H9 (cell line): ENCODE measurements at regions not wholly inside any gene's neighbourhood (a gene's known extent, or its start where the extent isn't known, plus 50 kb on each side); places are given as distances from the start of the nearest gene placed in this dataset.

Experiments
- DNase-seq: peaks from one replicate; pipeline ENCODE4 v3.0.0-alpha.2; 2017
- H2AFZ ChIP-seq: one replicate; pipeline ENCODE4 v1.6.1; 2013; ENCODE audit warnings: mild to moderate bottlenecking, low read length, control low read depth, moderate library complexity
- H2AK5ac ChIP-seq: 2 replicates; pipeline ENCODE4 v1.6.1; 2013; ENCODE audit warnings: low read length, control low read depth, mixed read lengths; ENCODE audit not compliant: insufficient read length
- H2BK120ac ChIP-seq: one replicate; pipeline ENCODE4 v1.6.1; 2013; ENCODE audit warnings: low read depth, mild to moderate bottlenecking, low read length, control low read depth, inconsistent platforms; ENCODE audit not compliant: poor library complexity, severe bottlenecking
- H2BK12ac ChIP-seq: 2 replicates; pipeline ENCODE4 v1.6.1; 2013; ENCODE audit warnings: low read length, control low read depth, mixed read lengths, low read depth; ENCODE audit not compliant: insufficient read length
- H2BK15ac ChIP-seq: 2 replicates; pipeline ENCODE4 v1.6.1; 2013; ENCODE audit warnings: low read depth, low read length, control low read depth
- H2BK20ac ChIP-seq: one replicate; pipeline ENCODE4 v1.6.1; 2013; ENCODE audit warnings: low read depth, mild to moderate bottlenecking, low read length, control low read depth, inconsistent platforms; ENCODE audit not compliant: poor library complexity, severe bottlenecking
- H2BK5ac ChIP-seq: 2 replicates; pipeline ENCODE4 v1.6.1; 2013; ENCODE audit warnings: low read length, control low read depth, mixed read lengths; ENCODE audit not compliant: insufficient read length
- H3K14ac ChIP-seq: 2 replicates; pipeline ENCODE4 v1.6.1; 2013; ENCODE audit warnings: low read length, control low read depth; ENCODE audit not compliant: insufficient read depth
- H3K18ac ChIP-seq: 2 replicates; pipeline ENCODE4 v1.6.1; 2013; ENCODE audit warnings: low read depth, mild to moderate bottlenecking, mixed read lengths, low read length, control low read depth; ENCODE audit not compliant: insufficient read length
- H3K23ac ChIP-seq: 2 replicates; pipeline ENCODE4 v1.6.1; 2013; ENCODE audit warnings: low read length, control low read depth, mixed read lengths, low read depth; ENCODE audit not compliant: insufficient read length
- H3K23me2 ChIP-seq: 2 replicates; pipeline ENCODE4 v1.6.1; 2013; ENCODE audit warnings: low read depth, mild to moderate bottlenecking, mixed read lengths, low read length, control low read depth; ENCODE audit not compliant: insufficient read length, poor library complexity, severe bottlenecking
- H3K27ac ChIP-seq: 2 replicates; pipeline ENCODE4 v1.5.1; 2013; ENCODE audit warnings: low read length, control low read depth, mixed read lengths, low read depth; ENCODE audit not compliant: insufficient read length
- H3K27me3 ChIP-seq: 2 replicates; pipeline ENCODE4 v1.6.1; 2013; ENCODE audit warnings: low read length, control low read depth, inconsistent platforms; ENCODE audit not compliant: insufficient read depth
- H3K4ac ChIP-seq: 2 replicates; pipeline ENCODE4 v1.6.1; 2013; ENCODE audit warnings: low read depth, mild to moderate bottlenecking, control low read depth, inconsistent platforms, low read length, moderate library complexity
- H3K4me1 ChIP-seq: 2 replicates; pipeline ENCODE4 v1.6.1; 2013; ENCODE audit warnings: low read length, control low read depth, inconsistent platforms; ENCODE audit not compliant: insufficient read depth
- H3K4me2 ChIP-seq: 2 replicates; pipeline ENCODE4 v1.6.1; 2013; ENCODE audit warnings: low read length, control low read depth, mixed read lengths; ENCODE audit not compliant: insufficient read length, insufficient read depth
- H3K56ac ChIP-seq: 2 replicates; pipeline ENCODE4 v1.6.1; 2013; ENCODE audit warnings: low read depth, mild to moderate bottlenecking, mixed read lengths, low read length, control low read depth; ENCODE audit not compliant: insufficient read length
- H3K79me1 ChIP-seq: 2 replicates; pipeline ENCODE4 v1.6.1; 2013; ENCODE audit warnings: low read depth, mild to moderate bottlenecking, moderate library complexity, low read length, control low read depth, inconsistent platforms; ENCODE audit not compliant: insufficient read depth, poor library complexity, severe bottlenecking
- H3K79me2 ChIP-seq: 2 replicates; pipeline ENCODE4 v1.6.1; 2013; ENCODE audit warnings: low read length, control low read depth, inconsistent platforms; ENCODE audit not compliant: insufficient read depth
- H3K9ac ChIP-seq: 2 replicates; pipeline ENCODE4 v1.6.1; 2013; ENCODE audit warnings: low read length, control low read depth, mixed read lengths; ENCODE audit not compliant: insufficient read length; ENCODE audit errors: extremely low read depth
- H3K9me3 ChIP-seq: one replicate; pipeline ENCODE4 v1.6.1; 2013; ENCODE audit warnings: low read depth, low read length, inconsistent platforms; ENCODE audit not compliant: control insufficient read depth
- H3T11ph ChIP-seq: one replicate; pipeline ENCODE4 v1.6.1; 2013; ENCODE audit warnings: mild to moderate bottlenecking, low read length, control low read depth, inconsistent platforms
- H4K20me1 ChIP-seq: one replicate; pipeline ENCODE4 v1.6.1; 2013; ENCODE audit not compliant: control insufficient read depth, insufficient read length, insufficient read depth
- H4K5ac ChIP-seq: 2 replicates; pipeline ENCODE4 v1.6.1; 2013; ENCODE audit warnings: low read depth, mild to moderate bottlenecking, mixed read lengths, low read length, control low read depth; ENCODE audit not compliant: insufficient read length
- H4K8ac ChIP-seq: replicated peaks from 2 replicates; pipeline ENCODE4 v1.6.1; 2013; ENCODE audit warnings: low read length, control low read depth, mixed read lengths, low read depth; ENCODE audit not compliant: insufficient read length
- H4K91ac ChIP-seq: 2 replicates; pipeline ENCODE4 v1.6.1; 2013; ENCODE audit warnings: low read depth, mild to moderate bottlenecking, moderate library complexity, mixed read lengths, low read length, control low read depth; ENCODE audit not compliant: insufficient read length
- H3K27ac Mint-ChIP-seq, 3 experiments: 2 replicates in 2 of 3; 3 replicates in 1 of 3; pipeline ENCODE4 v1.8.0; 2020 to 2021; ENCODE audit warnings: mixed read lengths in 3 of 3, mild to moderate bottlenecking in 1 of 3, moderate library complexity in 1 of 3
- H3K27me3 Mint-ChIP-seq: 2 replicates; pipeline ENCODE4 v1.8.0; 2021; ENCODE audit warnings: low read depth, mild to moderate bottlenecking, moderate library complexity, mixed read lengths
- H3K36me3 Mint-ChIP-seq, 3 experiments: 2 replicates in 2 of 3; 3 replicates in 1 of 3; pipeline ENCODE4 v1.8.0; 2020 to 2021; ENCODE audit warnings: low read depth in 3 of 3, mixed read lengths in 3 of 3; ENCODE audit not compliant: insufficient read depth in 1 of 3
- H3K4me1 Mint-ChIP-seq, 2 experiments: 2 replicates each; pipeline ENCODE4 v1.8.0; 2020; ENCODE audit warnings: mixed read lengths in 2 of 2
- H3K4me3 Mint-ChIP-seq, 2 experiments: 2 replicates in 1 of 2; 3 replicates in 1 of 2; pipeline ENCODE4 v1.8.0; 2020 to 2021; ENCODE audit warnings: mild to moderate bottlenecking in 2 of 2, mixed read lengths in 2 of 2, moderate library complexity in 1 of 2
- H3K9me3 Mint-ChIP-seq, 2 experiments: 2 replicates in 1 of 2; 3 replicates in 1 of 2; pipeline ENCODE4 v1.8.0; 2020; ENCODE audit warnings: mild to moderate bottlenecking in 2 of 2, mixed read lengths in 2 of 2, moderate library complexity in 1 of 2
- CTCF ChIP-seq: fragments of 200-600 bp; sonication (generic); conservative IDR thresholded peaks from 3 replicates; pipeline ENCODE4 v1.8.0; 2021; ENCODE audit warnings: antibody characterized with exemption, mild to moderate bottlenecking
- WGBS: extraction: QIAGEN DNeasy Blood & Tissue Kit; methylation state at CpG from one replicate; pipeline ENCODE4 v1.1.7; 2013; ENCODE audit warnings: missing lambda C conversion rate, low lambda C conversion rate, mixed read lengths; ENCODE audit not compliant: insufficient read length; ENCODE audit errors: extremely low coverage; 5-methylcytosine and 5-hydroxymethylcytosine counted together

GRCh38 chr5:155831491-155831890 is 495.5 kb upstream of the SGCD start:
- H3K14ac ChIP-seq, result no peak overlapping the region
- no peaks in the 10 kb centered on the region for H3K27me3 ChIP-seq
- WGBS, result no CpG with 5 or more reads among the region's 4 CpGs
- no peak overlapping the region for H4K91ac ChIP-seq
- Mint-ChIP-seq H3K27ac (no peak overlapping the region), H3K27me3 (no peaks in the 10 kb centered on the region), H3K4me3 (no peak overlapping the region), H3K9me3 (no peaks in the 10 kb centered on the region), H3K4me1 (no peaks in the 10 kb centered on the region), H3K36me3 (no peaks in the 10 kb centered on the region)
- no peak overlapping the region for H3K4ac ChIP-seq
- no peak overlapping the region for H2AK5ac ChIP-seq
- H3K18ac ChIP-seq, result no peak overlapping the region
- no peak overlapping the region for H4K5ac ChIP-seq
- no peaks in the 10 kb centered on the region for H3K79me2 ChIP-seq
- no peak overlapping the region for H3K9ac ChIP-seq
- TF ChIP-seq CTCF, result no peak
- H2BK12ac ChIP-seq, result no peak overlapping the region
- no peak overlapping the region for H2BK120ac ChIP-seq
- H3K23me2 ChIP-seq, result no peaks in the 10 kb centered on the region
- no peaks in the 10 kb centered on the region for H3K79me1 ChIP-seq
- no peak overlapping the region for H4K8ac ChIP-seq
- no peak overlapping the region for H3T11ph ChIP-seq
- H2BK20ac ChIP-seq, result no peak overlapping the region
- H2AFZ ChIP-seq, result no peak overlapping the region
- no peak overlapping the region for H3K4me2 ChIP-seq
- H3K23ac ChIP-seq, result no peak overlapping the region
- no peak for DNase-seq
- no peaks in the 10 kb centered on the region for H3K9me3 ChIP-seq
- no peaks in the 10 kb centered on the region for H4K20me1 ChIP-seq
- H2BK15ac ChIP-seq, result no peak overlapping the region
- no peaks in the 10 kb centered on the region for H3K4me1 ChIP-seq
- no peak overlapping the region for H3K27ac ChIP-seq
- H2BK5ac ChIP-seq, result no peak overlapping the region
- H3K56ac ChIP-seq, result no peak overlapping the region
